NCI-H2029 (cell line): ENCODE measurements at regions not wholly inside any gene's neighbourhood (a gene's known extent, or its start where the extent isn't known, plus 50 kb on each side); places are given as distances from the start of the nearest gene placed in this dataset.

Source experiments
- DNase-seq: peaks from one replicate; lab custom pipeline; 2025; lab: John Stamatoyannopoulos, UW

GRCh38 chr11:127643268-127644058, 642.9 kb upstream of the KIRREL3 start:
- DNase-seq, result no peak

- DNase-seq, result no peak
These were observed 640.2 kb upstream of the KIRREL3 start for GRCh38 chr11:127640561-127641451.

GRCh38 chr11:127639916-127640315, 639.3 kb upstream of the KIRREL3 start:
- no peak for DNase-seq

- no peak for DNase-seq
These were observed 632.6 kb upstream of the KIRREL3 start for GRCh38 chr11:127632976-127633680.

- DNase-seq, result no peak
These were observed 632.0 kb upstream of the KIRREL3 start for GRCh38 chr11:127632546-127632945.

- no peak for DNase-seq
These were observed 631.4 kb upstream of the KIRREL3 start for GRCh38 chr11:127631974-127632373.

- DNase-seq, result no peak
These were observed 628.6 kb upstream of the KIRREL3 start for GRCh38 chr11:127629200-127629599.

- DNase-seq, result no peak
These were observed 627.9 kb upstream of the KIRREL3 start for GRCh38 chr11:127628458-127628785.

- peak; percentile 89 for DNase-seq
These were observed 627.3 kb upstream of the KIRREL3 start for GRCh38 chr11:127627629-127628457.

- DNase-seq, result no peak
These were observed 626.6 kb upstream of the KIRREL3 start for GRCh38 chr11:127627204-127627603.

GRCh38 chr11:127625402-127625801, 624.8 kb upstream of the KIRREL3 start:
- no peak for DNase-seq

GRCh38 chr11:127624306-127624856, 623.8 kb upstream of the KIRREL3 start:
- no peak for DNase-seq

- no peak for DNase-seq
These were observed 622.1 kb upstream of the KIRREL3 start for GRCh38 chr11:127622686-127623085.

GRCh38 chr11:127620671-127621070, 620.1 kb upstream of the KIRREL3 start:
- DNase-seq, result no peak

GRCh38 chr11:127619946-127620345, 619.4 kb upstream of the KIRREL3 start:
- no peak for DNase-seq

- no peak for DNase-seq
These were observed 618.2 kb upstream of the KIRREL3 start for GRCh38 chr11:127618721-127619120.

- no peak for DNase-seq
These were observed 615.6 kb upstream of the KIRREL3 start for GRCh38 chr11:127616158-127616557.

GRCh38 chr11:127612607-127613006, 612.0 kb upstream of the KIRREL3 start:
- no peak for DNase-seq

GRCh38 chr11:127609025-127609773, 608.6 kb upstream of the KIRREL3 start:
- no peak for DNase-seq

- DNase-seq, result no peak
These were observed 607.0 kb upstream of the KIRREL3 start for GRCh38 chr11:127607487-127608085.
